ENCODE measurements at regions not wholly inside any gene's neighbourhood (a gene's known extent, or its start where the extent isn't known, plus 50 kb on each side); places are given as distances from the start of the nearest gene placed in this dataset.
"Not testable (repeated sequence)": the region's sequence is repeated elsewhere in the genome, so short reads cannot be mapped to it uniquely, and the experiment has no call there.

- H3K27me3 Mint-ChIP-seq; H3K36me3 Mint-ChIP-seq; H3K4me3 Mint-ChIP-seq; H3K4me1 Mint-ChIP-seq (ENCODE audit: low read depth); DNase-seq; intact Hi-C loops (cut with micrococcal nuclease); POLR2A ChIA-PET; CTCF ChIA-PET; H3K27ac Mint-ChIP-seq; H3K9me3 Mint-ChIP-seq: not testable (repeated sequence)
Observed at GRCh38 chr6:70360921-70361320, 52.4 kb upstream of the FAM135A start.

DNA sequence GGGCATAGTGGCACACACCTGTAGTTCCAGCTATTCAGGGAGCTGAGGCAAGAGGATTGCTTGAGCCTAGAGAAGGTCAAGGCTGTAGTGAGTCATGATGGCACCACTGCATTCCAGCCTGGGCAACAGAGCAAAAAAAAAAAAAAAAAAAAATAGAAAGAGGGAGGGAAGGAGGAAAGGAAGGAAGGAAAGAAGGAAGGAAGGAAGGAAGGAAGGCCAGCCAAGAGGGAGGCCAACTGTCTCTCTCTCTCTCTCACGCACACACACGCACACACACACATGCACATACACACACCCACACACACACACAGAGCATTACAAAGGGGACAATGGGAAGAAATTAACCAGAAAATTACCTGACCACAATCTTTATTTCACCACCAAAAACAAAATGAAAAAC, 50.6 kb upstream of the COL9A1 start:
- intact Hi-C loops (cut with micrococcal nuclease): no loop called here
- no peaks in the 10 kb centered on the region for H3K4me1 Mint-ChIP-seq (ENCODE audit: low read depth)
- no peaks in the 10 kb centered on the region for H3K27me3 Mint-ChIP-seq
- no peak overlapping the region for H3K4me3 Mint-ChIP-seq
- H3K9me3 Mint-ChIP-seq: no peaks in the 10 kb centered on the region
- no peak overlapping the region for H3K27ac Mint-ChIP-seq
- H3K36me3 Mint-ChIP-seq: no peaks in the 10 kb centered on the region
- CTCF ChIA-PET: interaction anchor here (2.0 kb wide), 1 partner anchor 18 kb away, joined by 6 read pairs; no protein-coding TSS in a partner anchor
- POLR2A ChIA-PET: no interaction called here
- DNase-seq: no peak

All from activated CD4-positive, alpha-beta memory T cell treated with anti-CD3 and anti-CD28 coated beads for 36 hours (primary cell).